Left ventricle myocardium superior (tissue), 1 donor: ENCODE measurements at regions not wholly inside any gene's neighbourhood (a gene's known extent, or its start where the extent isn't known, plus 50 kb on each side); places are given as distances from the start of the nearest gene placed in this dataset.

Experiments used
- ATAC-seq: fragments of 200-7000 bp; cut with Tn5 transposase; one replicate; pipeline ENCODE4 v1.9.1; 2020; ENCODE audit warnings: mild to moderate bottlenecking, moderate library complexity
- DNase-seq: peaks from one replicate; pipeline ENCODE4 v3.0.0-alpha.2; 2020
- intact Hi-C: fragments of 100-400 bp; cut with micrococcal nuclease; formaldehyde crosslinking; loops from one replicate; pipeline ENCODE4 v1.11.0; 2022
- donor health status: DM: no; HTN: yes; CAD: no; lungs with severe emphysema.

- intact Hi-C loops = no loop called here
- ATAC-seq (no peak), DNase-seq (no peak)
Observed at GRCh38 chr6:137763886-137764285, 103.2 kb upstream of the TNFAIP3 start.

DNA sequence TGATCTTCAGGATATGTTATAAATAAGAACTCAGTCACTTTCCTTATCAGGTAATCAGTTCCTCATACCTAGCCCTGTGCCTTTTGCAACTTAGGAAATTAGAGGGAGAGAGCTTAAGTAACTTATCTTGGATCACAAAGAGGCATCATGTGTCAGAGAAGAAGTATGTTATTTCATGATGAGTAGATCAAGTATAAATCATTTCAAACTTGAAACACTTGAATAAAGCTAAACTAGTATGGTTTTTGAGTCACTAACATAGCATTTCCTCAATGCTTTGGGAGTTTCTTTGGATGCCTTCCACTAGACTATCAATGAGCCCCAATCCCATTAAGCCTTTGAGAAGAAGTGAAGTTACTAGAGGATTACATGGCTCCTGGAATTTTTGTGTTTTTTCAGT is 102.6 kb upstream of the TNFAIP3 start:
- intact Hi-C loops = no loop called here
- no peak for DNase-seq
- no peak for ATAC-seq

GRCh38 chr6:137765059-137765458 is 102.0 kb upstream of the TNFAIP3 start:
- intact Hi-C loops = no loop called here
- no peak for DNase-seq
- no peak for ATAC-seq

DNA sequence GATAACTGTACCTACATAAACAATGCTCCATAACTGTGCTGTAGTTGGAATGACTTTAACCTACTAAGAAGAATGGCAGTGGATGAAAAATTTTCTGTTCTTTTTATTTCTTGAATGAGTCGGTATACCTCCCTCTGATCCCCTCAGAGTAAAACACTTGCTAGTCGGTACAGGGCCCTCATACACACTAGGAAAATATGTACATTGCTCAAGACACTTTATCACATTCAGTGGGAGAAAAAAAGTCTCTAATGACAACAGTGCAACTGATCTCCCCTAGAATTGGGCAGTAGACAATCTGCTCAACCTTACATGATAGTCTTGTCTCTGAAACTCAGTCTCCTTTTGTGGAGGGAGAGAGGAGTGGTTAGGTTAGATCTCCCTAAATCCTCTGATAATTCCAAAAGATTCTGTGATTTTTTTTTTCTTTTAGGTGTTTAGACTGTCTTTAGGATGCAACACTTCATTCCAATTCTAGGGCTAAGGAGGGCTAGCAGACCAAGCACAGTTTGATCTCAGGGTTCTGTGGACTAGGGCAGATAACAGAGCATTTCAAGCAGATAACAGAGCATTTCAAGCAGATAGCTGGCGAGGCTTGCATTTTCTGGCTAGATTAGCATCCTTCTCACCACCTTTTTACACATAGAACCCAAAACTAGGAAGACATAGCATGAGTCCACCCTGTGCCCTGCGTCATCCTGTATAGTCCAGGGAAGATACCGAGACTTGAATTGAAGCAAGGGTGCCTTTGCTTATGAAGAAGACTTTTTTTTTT is 100.3 kb upstream of the TNFAIP3 start:
- intact Hi-C loops = no loop called here
- ATAC-seq (no peak), DNase-seq (no peak)

GRCh38 chr6:137767465-137767864 is 99.6 kb upstream of the TNFAIP3 start:
- intact Hi-C loops = no loop called here
- no peak for ATAC-seq
- no peak for DNase-seq

DNA sequence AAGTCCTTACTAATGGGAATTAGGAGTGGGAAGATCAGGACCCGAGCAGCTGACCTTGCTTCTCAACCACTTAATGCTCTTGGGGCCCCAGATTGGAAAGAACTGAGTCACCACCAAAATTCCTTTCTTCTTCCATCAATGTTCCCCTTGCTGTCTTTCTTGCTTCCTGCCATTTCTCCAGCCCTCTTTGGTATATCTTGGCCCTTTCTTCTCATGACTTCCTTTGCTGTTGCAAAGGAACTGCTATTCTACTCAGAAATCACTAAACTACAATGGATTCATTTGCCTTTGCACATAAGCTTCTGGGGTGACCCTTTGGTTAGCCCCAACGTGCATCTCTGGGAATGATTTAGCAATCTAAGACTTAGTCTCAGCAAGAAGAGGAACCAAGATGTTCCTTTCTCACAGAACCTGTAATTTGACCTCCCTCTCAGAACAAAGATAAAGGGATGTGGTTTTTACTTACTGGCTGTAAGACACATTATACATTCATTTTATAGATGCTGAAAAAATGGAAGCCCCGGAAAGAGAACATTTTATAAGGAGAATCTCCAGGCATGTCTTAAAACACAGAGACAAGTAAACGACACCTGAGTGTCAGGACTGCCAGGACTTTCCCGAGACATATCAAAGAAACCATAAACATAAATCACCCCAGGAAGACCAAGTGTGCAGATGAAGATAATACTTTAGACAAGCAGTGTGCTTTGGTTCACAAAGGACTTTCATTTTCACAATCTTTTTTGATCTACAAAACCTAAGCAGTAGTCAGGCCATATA is 99.0 kb upstream of the TNFAIP3 start:
- intact Hi-C loops = no loop called here
- no peak for ATAC-seq
- no peak for DNase-seq

DNA sequence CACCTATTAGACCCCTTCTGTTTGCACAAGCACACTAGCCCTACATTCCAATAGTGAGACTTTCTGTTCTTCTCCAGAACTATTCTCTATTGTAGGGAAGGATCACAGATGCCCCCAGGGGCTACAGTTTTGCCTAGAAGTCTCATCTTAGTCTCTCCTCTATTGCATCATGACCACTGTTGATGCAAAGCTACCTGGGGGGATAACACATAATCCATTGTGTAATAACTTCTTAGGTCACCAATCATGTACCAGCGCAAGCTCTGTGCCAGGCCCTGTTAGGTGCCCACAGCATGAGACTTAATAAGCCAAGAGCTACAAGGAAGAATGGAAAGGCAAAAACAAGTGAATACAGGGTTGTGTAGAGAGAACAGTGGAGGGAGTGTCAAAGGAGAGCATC is 98.1 kb upstream of the TNFAIP3 start:
- intact Hi-C loops = no loop called here
- no peak for ATAC-seq
- DNase-seq = no peak

GRCh38 chr6:137769797-137770362 is 97.2 kb upstream of the TNFAIP3 start:
- DNase-seq (no peak), ATAC-seq (no peak)
- intact Hi-C loops = no loop called here

GRCh38 chr6:137772541-137773250 is 94.4 kb upstream of the TNFAIP3 start:
- intact Hi-C loops = no loop called here
- DNase-seq = no peak
- ATAC-seq = no peak

DNA sequence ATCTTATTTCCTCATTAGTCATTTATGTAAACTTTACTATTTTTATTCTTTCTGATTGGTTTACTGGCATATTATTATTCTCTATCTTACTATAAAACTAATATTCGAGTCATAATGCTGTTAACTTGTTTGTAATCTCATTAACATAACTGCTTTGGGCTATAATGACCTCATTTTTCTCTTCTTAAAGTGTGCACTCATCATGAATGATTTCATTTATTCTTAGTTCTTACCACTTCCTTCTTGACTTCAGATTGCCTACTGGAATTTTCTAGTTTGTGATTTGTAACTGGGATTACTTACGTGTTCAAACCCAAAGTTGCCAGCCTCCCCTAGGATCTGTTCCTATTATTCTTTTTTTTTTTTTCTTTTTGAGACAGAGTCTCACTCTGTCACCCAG is 91.8 kb upstream of the TNFAIP3 start:
- no peak for ATAC-seq
- intact Hi-C loops = no loop called here

DNA sequence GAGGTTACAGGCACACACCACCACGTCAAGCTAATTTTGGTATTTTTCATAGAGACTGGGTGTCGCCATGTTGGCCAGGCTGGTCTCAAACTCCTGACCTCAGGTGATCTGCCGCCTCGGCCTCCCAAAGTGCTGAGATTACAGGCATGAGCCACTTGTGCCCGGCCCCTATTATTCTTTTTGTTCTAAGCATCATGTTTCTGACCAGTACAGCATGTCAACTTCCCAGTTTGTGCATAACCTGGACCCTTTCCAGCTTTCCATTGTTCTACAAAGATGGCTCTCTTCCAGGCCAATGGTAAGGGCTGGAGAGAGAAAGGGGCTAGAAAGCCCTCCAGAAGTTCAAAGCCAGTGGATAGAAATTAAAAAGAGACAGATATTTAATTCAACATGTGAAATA is 91.3 kb upstream of the TNFAIP3 start:
- intact Hi-C loops = no loop called here
- ATAC-seq (peak; percentile 62), DNase-seq (no peak)

More for the DNA sequence above, 91.8 kb upstream of the TNFAIP3 start:
- no peak for DNase-seq

- DNase-seq (no peak), ATAC-seq (no peak)
- intact Hi-C loops = no loop called here
Observed at GRCh38 chr6:137776256-137776655, 90.8 kb upstream of the TNFAIP3 start.

DNA sequence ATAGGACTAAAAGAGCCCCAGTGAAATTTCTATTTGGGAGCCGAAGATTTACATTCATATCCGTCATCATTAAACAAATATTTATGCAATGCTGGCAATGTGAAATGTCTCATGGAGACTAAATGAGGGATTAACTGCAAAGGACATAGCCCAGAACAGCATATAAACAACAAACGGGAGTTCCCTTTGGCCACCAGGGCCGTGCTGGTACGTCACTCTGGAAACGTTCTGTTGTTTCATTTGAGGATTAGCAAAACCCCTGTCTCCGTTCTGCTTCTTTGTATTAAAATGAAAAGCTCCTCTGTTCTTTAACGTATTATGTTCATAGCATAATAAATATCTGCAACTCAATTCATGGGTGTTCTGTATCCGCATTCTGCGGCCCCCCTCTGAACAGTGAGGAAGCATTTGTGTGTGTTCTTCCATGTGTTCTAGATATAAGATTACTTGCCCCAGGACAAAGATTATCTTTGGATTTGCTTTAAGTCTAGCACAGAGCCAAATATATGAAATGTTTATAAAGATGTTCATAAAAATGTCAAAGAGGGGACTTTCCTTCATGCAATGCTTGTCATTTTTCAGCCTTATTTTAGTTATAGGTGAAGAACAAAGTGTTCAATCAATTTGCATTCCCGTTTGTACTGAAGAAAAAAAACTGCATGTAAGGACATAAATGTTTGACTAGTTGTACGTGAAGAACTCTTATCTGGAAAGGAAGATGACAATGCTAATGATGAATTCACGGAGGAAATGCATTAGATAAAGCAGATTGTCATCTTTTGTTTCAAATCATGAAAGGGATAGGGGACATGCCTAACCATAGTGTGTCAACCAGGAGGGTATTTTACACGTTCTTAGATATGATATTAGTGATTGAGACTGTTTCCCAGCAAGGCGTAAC is 90.0 kb upstream of the TNFAIP3 start:
- no peak for ATAC-seq

GRCh38 chr6:137777687-137778075 is 89.4 kb upstream of the TNFAIP3 start:
- no peak for ATAC-seq
- intact Hi-C loops = no loop called here
- DNase-seq = no peak

More for the DNA sequence above, 90.0 kb upstream of the TNFAIP3 start:
- no peak for DNase-seq
- intact Hi-C loops = no loop called here

DNA sequence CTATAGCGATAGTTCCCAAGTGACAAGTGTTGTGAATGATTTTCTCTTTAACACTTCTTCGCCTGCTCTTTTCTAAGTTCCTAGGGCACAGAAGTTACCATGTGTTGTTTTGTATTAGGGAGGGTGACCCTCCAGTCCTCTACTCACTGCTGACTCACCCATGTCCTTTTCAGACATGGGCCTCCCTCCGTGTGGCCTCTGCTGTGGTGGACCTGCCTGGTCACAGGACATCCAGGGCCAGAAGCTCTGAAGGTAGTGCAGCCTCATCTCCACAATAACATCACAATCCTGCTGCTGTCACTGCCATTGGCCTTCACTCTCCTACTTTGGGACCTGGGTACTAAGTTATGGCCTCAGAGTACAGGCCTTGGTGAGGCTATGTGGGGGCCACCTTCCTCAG is 87.1 kb upstream of the TNFAIP3 start:
- intact Hi-C loops = no loop called here
- ATAC-seq (no peak), DNase-seq (no peak)

- DNase-seq = no peak
- intact Hi-C loops = no loop called here
- peak; percentile 35 for ATAC-seq
Observed at GRCh38 chr6:137780447-137781034, 86.5 kb upstream of the TNFAIP3 start.

DNA sequence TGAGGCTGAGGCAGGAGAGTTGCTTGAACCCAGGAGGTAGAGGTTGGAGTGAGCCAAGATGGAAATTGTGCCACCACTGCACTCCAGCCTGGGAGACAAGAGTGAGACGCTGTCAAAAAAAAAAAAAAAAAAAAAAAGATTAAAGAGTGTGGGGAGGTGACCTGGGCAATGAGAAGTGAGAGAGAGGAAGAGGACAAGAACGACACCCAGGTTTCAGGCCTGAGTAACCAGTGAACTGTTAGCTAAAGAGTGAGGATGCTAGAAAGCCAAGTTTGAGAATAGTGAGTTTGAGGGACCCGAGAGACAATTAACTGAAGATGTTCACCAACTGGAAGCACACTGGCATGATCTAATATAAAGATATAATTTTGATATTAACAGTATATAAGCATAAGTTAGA is 85.4 kb upstream of the TNFAIP3 start:
- intact Hi-C loops = no loop called here

DNA sequence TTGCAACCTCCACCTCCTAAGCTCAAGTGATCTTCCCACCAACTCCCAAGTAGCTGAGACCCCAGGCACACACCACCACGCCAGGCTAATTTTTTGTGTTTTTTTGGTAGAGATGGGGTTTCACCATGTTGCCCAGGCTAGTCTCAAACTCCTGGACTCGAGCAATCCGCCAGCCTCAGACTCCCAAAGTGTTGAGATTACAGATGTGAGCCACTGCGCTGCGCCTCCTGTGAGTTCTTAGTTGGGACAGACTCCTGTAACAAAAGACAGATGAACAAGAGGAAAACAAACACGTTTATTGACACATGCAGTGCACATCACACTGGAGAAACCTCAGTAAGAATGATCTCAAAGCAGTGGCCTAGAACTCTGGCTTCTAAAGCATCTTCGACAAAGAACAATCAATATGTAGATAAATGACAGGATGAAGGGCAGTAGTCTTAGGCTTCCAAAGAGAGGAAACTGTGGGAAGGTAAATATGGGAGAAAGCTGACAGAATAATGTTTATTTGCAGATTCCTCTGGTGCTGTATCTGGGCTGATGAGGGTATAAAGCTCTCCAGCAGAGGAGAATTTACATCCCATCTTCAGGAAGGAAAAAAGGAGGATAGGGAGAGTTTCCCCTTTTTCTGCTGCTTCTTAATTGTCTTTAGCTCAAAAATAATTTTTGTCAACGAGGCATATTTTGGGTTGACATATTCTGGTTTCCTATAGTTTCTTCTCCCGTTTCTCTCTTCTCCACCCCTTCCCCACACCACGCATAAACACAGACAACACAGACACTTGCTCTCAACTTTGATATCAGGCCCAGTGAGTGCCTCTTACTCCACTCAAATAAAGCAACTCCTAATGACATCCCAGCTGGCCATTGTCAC is 84.7 kb upstream of the TNFAIP3 start:
- intact Hi-C loops = no loop called here
- ATAC-seq (no peak), DNase-seq (no peak)

More for the DNA sequence above, 85.4 kb upstream of the TNFAIP3 start:
- DNase-seq = no peak
- no peak for ATAC-seq
